HCT116 (cell line): ENCODE measurements at regions not wholly inside any gene's neighbourhood (a gene's known extent, or its start where the extent isn't known, plus 50 kb on each side); places are given as distances from the start of the nearest gene placed in this dataset.

Experiments
- ATAC-seq: fragments of 200-7000 bp; cut with Tn5 transposase; 2 replicates; pipeline ENCODE4 v1.9.1; 2020; ENCODE audit warnings: mild to moderate bottlenecking, moderate library complexity
- BruUV-seq: library from RNA; stranded (reverse); fragments of 400-500 nt; replicated peaks from 2 replicates; lab custom pipeline; 2021; lab: Mats Ljungman, UMichigan
- CTCF ChIA-PET: fragments of 300-600 bp; sonication (Branson Sonifier 250); formaldehyde crosslinking; loops from one replicate; lab custom pipeline; 2021; ENCODE audit warnings: antibody characterized with exemption; lab: Charles Lee
- POLR2A ChIA-PET: fragments of 300-600, 350-600 bp; sonication (Branson Sonifier 250); formaldehyde crosslinking; loops from one replicate; lab custom pipeline; 2021; ENCODE audit warnings: antibody characterized with exemption; lab: Charles Lee
- RAD21 ChIA-PET, 2 experiments: fragments of 300-600 bp; sonication (Branson Sonifier 250); formaldehyde crosslinking; loops; one replicate each; lab custom pipeline; 2023; ENCODE audit warnings: low total read pairs in 2 of 2; ENCODE audit not compliant: uncharacterized antibody in 2 of 2, unreplicated experiment in 2 of 2, low non-redundant PET in 1 of 2; lab: Charles Lee
- DNase-seq: peaks from one replicate; pipeline ENCODE4 v3.0.0-alpha.2; 2010; ENCODE audit warnings: low read depth, low spot score
- H2AFZ ChIP-seq: fragments of 200-600 bp; shearing (Covaris generic), sonication (generic); 2 replicates; pipeline ENCODE4 v1.6.1; 2017; ENCODE audit warnings: low read depth, mixed run types, mixed read lengths, antibody characterized with exemption, low read length; ENCODE audit not compliant: poor library complexity, severe bottlenecking
- H3K27ac ChIP-seq: 2 replicates; pipeline ENCODE4 v1.5.1; 2012; ENCODE audit warnings: low read depth, low read length
- H3K27me3 ChIP-seq: fragments of 200-600 bp; sonication (generic); 2 replicates; pipeline ENCODE4 v1.6.1; 2016; ENCODE audit warnings: mixed run types, low read length, mixed read lengths; ENCODE audit not compliant: insufficient read depth
- H3K36me3 ChIP-seq, 2 experiments: fragments of 200-500 bp in 1 of 2; fragments of 200-600 bp in 1 of 2; sonication (Bioruptor generic) in 1 of 2; sonication (generic) in 1 of 2; 2 replicates each; pipeline versions ENCODE4 v1.5.1 to v1.6.1; 2014 to 2016; ENCODE audit warnings: low read length in 2 of 2, inconsistent platforms in 1 of 2, mixed read lengths in 1 of 2, mixed run types in 1 of 2; ENCODE audit not compliant: insufficient read depth in 2 of 2, control insufficient read depth in 1 of 2
- H3K4me1 ChIP-seq, 2 experiments: fragments of 200-600 bp in 1 of 2; sonication (generic) in 1 of 2; 2 replicates each; pipeline versions ENCODE4 v1.5.1 to v1.6.1; 2012 to 2017; ENCODE audit warnings: low read length in 2 of 2, inconsistent platforms in 1 of 2, mild to moderate bottlenecking in 1 of 2, mixed read lengths in 1 of 2, mixed run types in 1 of 2, moderate library complexity in 1 of 2; ENCODE audit not compliant: insufficient read depth in 2 of 2, control insufficient read depth in 1 of 2
- H3K4me2 ChIP-seq: fragments of 200-600 bp; sonication (generic); 2 replicates; pipeline ENCODE4 v1.6.1; 2017; ENCODE audit warnings: mixed run types, low read length, mixed read lengths
- H3K4me3 ChIP-seq, 2 experiments: fragments of 200-600 bp in 1 of 2; sonication (generic) in 1 of 2; replicated peaks in 1 of 2; 2 replicates each; pipeline ENCODE4 v1.5.1; 2011 to 2016; ENCODE audit warnings: low read length in 2 of 2, control low read depth in 1 of 2, low read depth in 1 of 2, mild to moderate bottlenecking in 1 of 2, mixed read lengths in 1 of 2, mixed run types in 1 of 2
- H3K79me2 ChIP-seq: fragments of 200-600 bp; sonication (generic); 2 replicates; pipeline ENCODE4 v1.6.1; 2017; ENCODE audit warnings: mild to moderate bottlenecking, mixed run types, low read length, moderate library complexity, mixed read lengths; ENCODE audit not compliant: insufficient read depth
- H3K9ac ChIP-seq: fragments of 200-600 bp; sonication (generic); 2 replicates; pipeline ENCODE4 v1.6.1; 2016; ENCODE audit warnings: low read length, mixed read lengths
- H3K9me2 ChIP-seq: fragments of 200-600 bp; sonication (generic), shearing (Covaris generic); 2 replicates; pipeline ENCODE4 v1.6.1; 2017; ENCODE audit warnings: mixed run types, mild to moderate bottlenecking, moderate library complexity; ENCODE audit not compliant: insufficient read depth
- H3K9me3 ChIP-seq, 2 experiments: fragments of 200-500 bp in 1 of 2; fragments of 200-600 bp in 1 of 2; sonication (Bioruptor generic) in 1 of 2; sonication (generic) in 1 of 2; 2 replicates each; pipeline ENCODE4 v1.6.1; 2014 to 2017; ENCODE audit warnings: low read length in 2 of 2, mixed read lengths in 2 of 2, inconsistent platforms in 1 of 2, low read depth in 1 of 2, mild to moderate bottlenecking in 1 of 2, mixed run types in 1 of 2, moderate library complexity in 1 of 2; ENCODE audit not compliant: control insufficient read depth in 1 of 2, insufficient read depth in 1 of 2
- H4K20me1 ChIP-seq: fragments of 200-600 bp; sonication (generic), shearing (Covaris generic); 2 replicates; pipeline ENCODE4 v1.6.1; 2017; ENCODE audit warnings: mixed run types, mild to moderate bottlenecking, moderate library complexity; ENCODE audit not compliant: insufficient read depth
- ELF1 ChIP-seq: IDR thresholded peaks from 2 replicates; pipeline ENCODE4 v1.6.1; 2012; ENCODE audit warnings: low read depth, borderline replicate concordance
- JUND ChIP-seq: IDR thresholded peaks from 2 replicates; pipeline ENCODE4 v1.6.1; 2012
- POLR2A ChIP-seq: IDR thresholded peaks from 2 replicates; pipeline ENCODE4 v1.7.0; 2011; ENCODE audit warnings: borderline replicate concordance; ENCODE audit not compliant: insufficient read depth, insufficient read length; ENCODE audit errors: extremely low read depth
- SIN3A ChIP-seq: IDR thresholded peaks from 2 replicates; pipeline ENCODE4 v1.6.1; 2012; ENCODE audit warnings: low read depth
- SRF ChIP-seq: IDR thresholded peaks from 2 replicates; pipeline ENCODE4 v1.6.1; 2012; ENCODE audit warnings: low read depth
- YY1 ChIP-seq: IDR thresholded peaks from 2 replicates; pipeline ENCODE4 v1.6.1; 2011; ENCODE audit warnings: low read length, low read depth, moderate library complexity, mild to moderate bottlenecking; ENCODE audit not compliant: insufficient replicate concordance; ENCODE audit errors: extremely low read depth
- intact Hi-C: fragments of 100-400 bp; cut with micrococcal nuclease; formaldehyde crosslinking; loops from 2 replicates; pipeline ENCODE4 v1.10.0; 2022
- TF ChIP-seq, protein P1 (sequence below), 3 experiments: fragments of 200-600 bp in 1 of 3; sonication (generic) in 1 of 3; IDR thresholded peaks in 2 of 3; conservative IDR thresholded peaks in 1 of 3; 2 replicates each; pipeline ENCODE4 v1.5.1; 2012 to 2017; ENCODE audit warnings: low read depth in 2 of 3, low read length in 2 of 3, antibody characterized with exemption in 1 of 3, borderline replicate concordance in 1 of 3, control low read depth in 1 of 3, mild to moderate bottlenecking in 1 of 3, mixed read lengths in 1 of 3, mixed run types in 1 of 3, moderate library complexity in 1 of 3; ENCODE audit not compliant: insufficient read depth in 1 of 3
- TF ChIP-seq, protein P2 (sequence below): IDR thresholded peaks from 2 replicates; pipeline ENCODE4 v1.6.1; 2012; ENCODE audit warnings: low read depth

GRCh38 chr1:96553811-96554210 lies 167.8 kb upstream of the PTBP2 start:
- CTCF ChIA-PET = no interaction called here
- Histone ChIP-seq H3K9me2 (no peaks in the 10 kb centered on the region), H3K4me1 (no peaks in the 10 kb centered on the region), H3K9me3 (no peaks in the 10 kb centered on the region), H3K4me3 (no peak overlapping the region), H4K20me1 (no peaks in the 10 kb centered on the region), H3K79me2 (no peaks in the 10 kb centered on the region), H3K27ac (no peak overlapping the region), H3K36me3 (no peaks in the 10 kb centered on the region), H2AFZ (no peak overlapping the region), H3K27me3 (no peaks in the 10 kb centered on the region), H3K4me2 (no peak overlapping the region), H3K9ac (no peak overlapping the region)
- no TSS peak for BruUV-seq
- intact Hi-C loops = no loop called here
- DNase-seq = no peak
- POLR2A ChIA-PET = no interaction called here
- ATAC-seq = no peak
- TF ChIP-seq YY1 = no peak
- no peak for TF ChIP-seq POLR2A
- TF ChIP-seq, protein P1, sequence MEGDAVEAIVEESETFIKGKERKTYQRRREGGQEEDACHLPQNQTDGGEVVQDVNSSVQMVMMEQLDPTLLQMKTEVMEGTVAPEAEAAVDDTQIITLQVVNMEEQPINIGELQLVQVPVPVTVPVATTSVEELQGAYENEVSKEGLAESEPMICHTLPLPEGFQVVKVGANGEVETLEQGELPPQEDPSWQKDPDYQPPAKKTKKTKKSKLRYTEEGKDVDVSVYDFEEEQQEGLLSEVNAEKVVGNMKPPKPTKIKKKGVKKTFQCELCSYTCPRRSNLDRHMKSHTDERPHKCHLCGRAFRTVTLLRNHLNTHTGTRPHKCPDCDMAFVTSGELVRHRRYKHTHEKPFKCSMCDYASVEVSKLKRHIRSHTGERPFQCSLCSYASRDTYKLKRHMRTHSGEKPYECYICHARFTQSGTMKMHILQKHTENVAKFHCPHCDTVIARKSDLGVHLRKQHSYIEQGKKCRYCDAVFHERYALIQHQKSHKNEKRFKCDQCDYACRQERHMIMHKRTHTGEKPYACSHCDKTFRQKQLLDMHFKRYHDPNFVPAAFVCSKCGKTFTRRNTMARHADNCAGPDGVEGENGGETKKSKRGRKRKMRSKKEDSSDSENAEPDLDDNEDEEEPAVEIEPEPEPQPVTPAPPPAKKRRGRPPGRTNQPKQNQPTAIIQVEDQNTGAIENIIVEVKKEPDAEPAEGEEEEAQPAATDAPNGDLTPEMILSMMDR (IDR thresholded peaks at IDR 0.05 in 2 of 3, conservative IDR thresholded peaks at IDR 0.05 in 1 of 3; ENCODE audit: borderline replicate concordance in 1 of 3, insufficient read depth in 1 of 3, low read depth in 2 of 3, low read length in 2 of 3) = no peak
- TF ChIP-seq ELF1 = no peak
- TF ChIP-seq, protein P2, sequence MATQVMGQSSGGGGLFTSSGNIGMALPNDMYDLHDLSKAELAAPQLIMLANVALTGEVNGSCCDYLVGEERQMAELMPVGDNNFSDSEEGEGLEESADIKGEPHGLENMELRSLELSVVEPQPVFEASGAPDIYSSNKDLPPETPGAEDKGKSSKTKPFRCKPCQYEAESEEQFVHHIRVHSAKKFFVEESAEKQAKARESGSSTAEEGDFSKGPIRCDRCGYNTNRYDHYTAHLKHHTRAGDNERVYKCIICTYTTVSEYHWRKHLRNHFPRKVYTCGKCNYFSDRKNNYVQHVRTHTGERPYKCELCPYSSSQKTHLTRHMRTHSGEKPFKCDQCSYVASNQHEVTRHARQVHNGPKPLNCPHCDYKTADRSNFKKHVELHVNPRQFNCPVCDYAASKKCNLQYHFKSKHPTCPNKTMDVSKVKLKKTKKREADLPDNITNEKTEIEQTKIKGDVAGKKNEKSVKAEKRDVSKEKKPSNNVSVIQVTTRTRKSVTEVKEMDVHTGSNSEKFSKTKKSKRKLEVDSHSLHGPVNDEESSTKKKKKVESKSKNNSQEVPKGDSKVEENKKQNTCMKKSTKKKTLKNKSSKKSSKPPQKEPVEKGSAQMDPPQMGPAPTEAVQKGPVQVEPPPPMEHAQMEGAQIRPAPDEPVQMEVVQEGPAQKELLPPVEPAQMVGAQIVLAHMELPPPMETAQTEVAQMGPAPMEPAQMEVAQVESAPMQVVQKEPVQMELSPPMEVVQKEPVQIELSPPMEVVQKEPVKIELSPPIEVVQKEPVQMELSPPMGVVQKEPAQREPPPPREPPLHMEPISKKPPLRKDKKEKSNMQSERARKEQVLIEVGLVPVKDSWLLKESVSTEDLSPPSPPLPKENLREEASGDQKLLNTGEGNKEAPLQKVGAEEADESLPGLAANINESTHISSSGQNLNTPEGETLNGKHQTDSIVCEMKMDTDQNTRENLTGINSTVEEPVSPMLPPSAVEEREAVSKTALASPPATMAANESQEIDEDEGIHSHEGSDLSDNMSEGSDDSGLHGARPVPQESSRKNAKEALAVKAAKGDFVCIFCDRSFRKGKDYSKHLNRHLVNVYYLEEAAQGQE = no peak
- TF ChIP-seq SRF = no peak
- no peak for TF ChIP-seq SIN3A
- TF ChIP-seq JUND = no peak
- RAD21 ChIA-PET = no interaction called here
